Pancreas (tissue), 10 donors: ENCODE measurements at regions not wholly inside any gene's neighbourhood (a gene's known extent, or its start where the extent isn't known, plus 50 kb on each side); places are given as distances from the start of the nearest gene placed in this dataset.

Source experiments
- ATAC-seq, 4 donors: fragments of 200-7000 bp; cut with Tn5 transposase; one replicate each; pipeline versions ENCODE4 v1.8.0 to v1.9.1; 2020; ENCODE audit warnings: mild to moderate bottlenecking in 4 of 4, moderate library complexity in 4 of 4
- DNase-seq, 6 donors: peaks; one replicate each; pipeline ENCODE4 v3.0.0-alpha.2; 2020
- FAIRE-seq: peaks from 2 replicates; lab custom pipeline; 2012; peaks lifted over from hg19 to GRCh38; lab: Jason Lieb, UNC
- H3K27ac ChIP-seq, 4 donors: fragments of 200-600 bp; sonication (generic); 1 replicate in 3 of 4; 2 replicates in 1 of 4; pipeline versions ENCODE4 v1.5.0 to v1.8.0; 2020
- H3K27me3 ChIP-seq, 4 donors: fragments of 200-600 bp; one replicate each; pipeline ENCODE4 v1.8.0; 2021
- H3K36me3 ChIP-seq, 3 donors: fragments of 200-600 bp; sonication (generic) in 1 of 3; one replicate each; pipeline versions ENCODE4 v1.5.0 to v1.8.0; 2020 to 2021
- H3K4me1 ChIP-seq, 3 donors: fragments of 200-600 bp; one replicate each; pipeline ENCODE4 v1.8.0; 2021
- H3K4me3 ChIP-seq, 4 donors: fragments of 200-600 bp; sonication (generic) in 2 of 4; one replicate each; pipeline versions ENCODE4 v1.5.0 to v1.8.0; 2020 to 2021
- H3K9me3 ChIP-seq, 4 donors: fragments of 200-600 bp; one replicate each; pipeline ENCODE4 v1.8.0; 2021
- WGBS, 2 donors: extraction: QIAGEN DNeasy Blood & Tissue Kit; methylation state at CpG; one replicate each; pipeline ENCODE4 v1.1.7; 2013; 5-methylcytosine and 5-hydroxymethylcytosine counted together
- intact Hi-C, 3 donors: fragments of 100-400 bp; cut with DNase I; formaldehyde crosslinking; loops; one replicate each; pipeline versions ENCODE4 v1.11.1 to v1.14.2; 2022
- TF ChIP-seq, protein P1 (sequence below), 4 donors: fragments of 200-600 bp; sonication (generic) in 3 of 4; IDR thresholded peaks; one replicate each; pipeline versions ENCODE4 v1.5.0 to v1.8.0; 2021; ENCODE audit warnings: antibody characterized with exemption in 4 of 4
- donor health status: healthy with polysubstance abuse.
- donor health status: DM: no; HTN: no; CAD: no; lungs with moderate emphysema.
- donor health status: DM: no; HTN: no; CAD: no.
- donor health status: control.
- donor health status: control.
- donor health status: Bipolar disorder and iron deficiency.
- donor health status: DM: yes; HTN: yes; CAD: no.
- donor health status: DM: no; HTN: no; CAD: no.
- donor health status: DM: no; HTN: no; CAD: no.
- donor health status: DM: yes; HTN: yes; CAD: no.

DNA sequence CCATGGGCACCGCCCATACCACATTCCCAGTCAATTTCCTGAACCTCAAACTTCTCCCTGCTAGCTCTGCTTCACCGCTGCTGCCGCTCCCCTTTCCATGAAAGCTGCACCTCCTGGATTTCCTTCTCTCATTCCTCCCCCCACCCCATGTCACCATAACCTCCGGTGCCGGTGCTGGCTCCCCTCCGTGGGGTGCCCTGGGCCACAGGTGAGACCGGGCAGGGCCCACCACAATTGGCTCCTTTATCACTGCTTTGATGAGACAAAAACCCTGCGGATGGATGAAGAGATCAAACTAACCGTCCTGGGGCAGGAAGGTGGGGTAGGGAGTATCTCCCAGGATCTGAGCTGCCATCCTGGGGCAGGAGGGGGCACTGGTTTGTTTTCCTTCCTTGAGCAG is 111.3 kb upstream of the LHX1 start:
- Histone ChIP-seq H3K9me3 (no peaks in the 10 kb centered on the region), H3K4me1 (no peaks in the 10 kb centered on the region), H3K27me3 (no peaks in the 10 kb centered on the region), H3K4me3 (no peak overlapping the region), H3K27ac (no peak overlapping the region), H3K36me3 (no peaks in the 10 kb centered on the region)
- TF ChIP-seq, protein P1, sequence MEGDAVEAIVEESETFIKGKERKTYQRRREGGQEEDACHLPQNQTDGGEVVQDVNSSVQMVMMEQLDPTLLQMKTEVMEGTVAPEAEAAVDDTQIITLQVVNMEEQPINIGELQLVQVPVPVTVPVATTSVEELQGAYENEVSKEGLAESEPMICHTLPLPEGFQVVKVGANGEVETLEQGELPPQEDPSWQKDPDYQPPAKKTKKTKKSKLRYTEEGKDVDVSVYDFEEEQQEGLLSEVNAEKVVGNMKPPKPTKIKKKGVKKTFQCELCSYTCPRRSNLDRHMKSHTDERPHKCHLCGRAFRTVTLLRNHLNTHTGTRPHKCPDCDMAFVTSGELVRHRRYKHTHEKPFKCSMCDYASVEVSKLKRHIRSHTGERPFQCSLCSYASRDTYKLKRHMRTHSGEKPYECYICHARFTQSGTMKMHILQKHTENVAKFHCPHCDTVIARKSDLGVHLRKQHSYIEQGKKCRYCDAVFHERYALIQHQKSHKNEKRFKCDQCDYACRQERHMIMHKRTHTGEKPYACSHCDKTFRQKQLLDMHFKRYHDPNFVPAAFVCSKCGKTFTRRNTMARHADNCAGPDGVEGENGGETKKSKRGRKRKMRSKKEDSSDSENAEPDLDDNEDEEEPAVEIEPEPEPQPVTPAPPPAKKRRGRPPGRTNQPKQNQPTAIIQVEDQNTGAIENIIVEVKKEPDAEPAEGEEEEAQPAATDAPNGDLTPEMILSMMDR (IDR thresholded peaks at IDR 0.05): no peak
- ATAC-seq (no peak), FAIRE-seq (no peak), DNase-seq (no peak)
- WGBS, 2 donors: 40 to 47% methylated on average over 9 of the region's 9 CpGs
- intact Hi-C loops: no loop called here

DNA sequence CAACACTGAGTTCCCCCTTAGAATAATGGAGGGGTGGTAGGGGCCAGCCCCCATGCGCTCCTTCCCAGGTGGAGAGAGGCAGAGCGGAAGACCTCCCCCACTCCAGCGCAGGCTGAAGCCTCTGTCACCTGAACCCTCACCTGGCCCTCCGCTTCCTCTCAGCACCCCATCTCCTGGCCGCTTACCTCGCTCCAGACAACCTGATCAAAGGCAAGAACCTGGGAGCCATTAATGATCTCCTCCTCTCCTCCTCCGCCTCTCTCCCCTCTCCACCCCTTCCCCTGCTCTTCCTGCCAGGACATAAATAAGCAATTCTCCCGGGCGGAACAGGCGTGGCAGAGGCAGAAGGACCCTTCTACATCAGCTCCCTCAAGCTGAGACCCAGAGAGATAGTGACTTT is 110.2 kb upstream of the LHX1 start:
- WGBS, 2 donors: 36 to 38% methylated on average over 10 of the region's 10 CpGs
- FAIRE-seq (no peak), ATAC-seq (no peak), DNase-seq (no peak)
- Histone ChIP-seq H3K4me1 (no peaks in the 10 kb centered on the region), H3K36me3 (no peaks in the 10 kb centered on the region), H3K4me3 (no peak overlapping the region), H3K27me3 (no peaks in the 10 kb centered on the region), H3K9me3 (no peaks in the 10 kb centered on the region), H3K27ac (no peak overlapping the region)
- intact Hi-C loops: no loop called here
- TF ChIP-seq, protein P1 (IDR thresholded peaks at IDR 0.05): no peak

DNA sequence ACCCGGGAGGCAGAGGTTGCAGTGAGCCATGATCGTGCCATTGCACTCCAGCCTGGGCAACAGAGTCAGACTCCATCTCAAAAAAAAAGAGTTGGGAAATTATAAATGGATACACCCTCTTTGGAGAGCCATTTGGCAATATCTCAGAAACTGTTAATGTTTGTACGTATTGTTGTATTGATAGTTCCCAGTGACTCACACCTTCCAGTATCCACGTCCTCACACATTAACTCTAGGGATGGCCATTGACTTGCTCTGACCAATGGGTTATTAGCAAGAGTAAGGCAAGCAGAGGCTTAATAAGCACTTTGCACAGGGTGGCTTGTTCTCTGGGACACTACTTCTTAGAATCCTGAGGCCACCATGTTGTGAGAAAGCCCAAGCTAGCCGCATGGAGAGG is 107.6 kb upstream of the LHX1 start:
- intact Hi-C loops: no loop called here
- TF ChIP-seq, protein P1 (IDR thresholded peaks at IDR 0.05): no peak
- Histone ChIP-seq H3K9me3 (no peaks in the 10 kb centered on the region), H3K36me3 (no peaks in the 10 kb centered on the region), H3K4me3 (no peak overlapping the region), H3K4me1 (no peaks in the 10 kb centered on the region), H3K27me3 (no peaks in the 10 kb centered on the region), H3K27ac (no peak overlapping the region)
- DNase-seq: no peak
- no peak for ATAC-seq
- no peak for FAIRE-seq
- WGBS, 2 donors: 56 to 69% methylated on average over 5 of the region's 5 CpGs

DNA sequence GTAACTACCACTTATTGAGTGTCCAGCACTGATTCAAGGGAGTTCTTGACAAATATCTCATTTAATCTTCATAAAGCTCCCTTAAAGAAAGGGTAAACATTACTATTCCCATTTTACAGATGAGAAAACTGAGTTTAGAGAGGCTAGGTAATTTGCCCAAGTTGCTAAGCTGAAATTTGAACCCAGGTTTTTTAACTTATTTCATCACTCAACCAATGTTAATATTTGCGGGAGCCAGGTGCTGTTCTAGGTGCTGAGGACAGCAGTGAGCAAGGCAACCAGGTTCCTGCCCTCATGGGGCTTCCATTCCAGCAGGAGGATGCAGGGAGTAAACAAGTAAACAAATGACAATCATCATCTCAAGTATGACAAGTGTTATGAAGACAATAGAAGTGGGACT is 104.0 kb upstream of the LHX1 start:
- FAIRE-seq (no peak), ATAC-seq (no peak), DNase-seq (no peak)
- intact Hi-C loops: no loop called here
- WGBS, 2 donors: 46 to 91% methylated on average over 1 of the region's 1 CpG
- TF ChIP-seq, protein P1 (IDR thresholded peaks at IDR 0.05): no peak
- H3K9me3 ChIP-seq: no peaks in the 10 kb centered on the region
- no peaks in the 10 kb centered on the region for H3K4me1 ChIP-seq
- no peak overlapping the region for H3K4me3 ChIP-seq
- H3K36me3 ChIP-seq: no peaks in the 10 kb centered on the region
- H3K27ac ChIP-seq: no peak overlapping the region
- no peaks in the 10 kb centered on the region for H3K27me3 ChIP-seq

DNA sequence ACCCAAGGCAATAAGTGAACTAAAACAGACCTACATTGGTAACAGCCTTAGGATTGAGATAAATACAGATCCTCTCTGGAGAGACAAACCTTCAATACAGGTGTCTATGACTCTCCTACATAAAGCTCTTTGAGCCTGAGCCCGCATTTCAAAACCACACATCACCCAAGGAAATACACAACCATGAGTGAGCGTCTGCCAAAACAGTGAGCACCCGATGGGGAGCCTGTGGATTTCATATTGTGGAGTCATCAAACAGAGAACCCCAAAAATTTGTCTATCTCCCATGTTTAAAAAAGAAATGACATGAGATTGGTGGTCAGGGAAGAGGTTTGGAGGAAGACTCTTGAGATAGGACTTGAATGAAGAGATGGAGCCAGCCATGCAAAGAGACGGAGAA is 102.2 kb upstream of the LHX1 start:
- ATAC-seq: no peak
- no peak for DNase-seq
- no peaks in the 10 kb centered on the region for H3K27me3 ChIP-seq
- intact Hi-C loops: no loop called here
- WGBS, 2 donors: 72 to 82% methylated on average over 4 of the region's 4 CpGs
- H3K27ac ChIP-seq: no peak overlapping the region
- no peaks in the 10 kb centered on the region for H3K36me3 ChIP-seq
- TF ChIP-seq, protein P1 (IDR thresholded peaks at IDR 0.05): no peak
- H3K9me3 ChIP-seq: no peaks in the 10 kb centered on the region
- no peak for FAIRE-seq
- H3K4me1 ChIP-seq: no peaks in the 10 kb centered on the region
- no peak overlapping the region for H3K4me3 ChIP-seq
